ENCODE measurements at regions not wholly inside any gene's neighbourhood (a gene's known extent, or its start where the extent isn't known, plus 50 kb on each side); places are given as distances from the start of the nearest gene placed in this dataset.
A peak's percentile ranks its signal among the peaks of the same experiment; 100 is the strongest.
"Not testable (repeated sequence)": the region's sequence is repeated elsewhere in the genome, so short reads cannot be mapped to it uniquely, and the experiment has no call there.

DNA sequence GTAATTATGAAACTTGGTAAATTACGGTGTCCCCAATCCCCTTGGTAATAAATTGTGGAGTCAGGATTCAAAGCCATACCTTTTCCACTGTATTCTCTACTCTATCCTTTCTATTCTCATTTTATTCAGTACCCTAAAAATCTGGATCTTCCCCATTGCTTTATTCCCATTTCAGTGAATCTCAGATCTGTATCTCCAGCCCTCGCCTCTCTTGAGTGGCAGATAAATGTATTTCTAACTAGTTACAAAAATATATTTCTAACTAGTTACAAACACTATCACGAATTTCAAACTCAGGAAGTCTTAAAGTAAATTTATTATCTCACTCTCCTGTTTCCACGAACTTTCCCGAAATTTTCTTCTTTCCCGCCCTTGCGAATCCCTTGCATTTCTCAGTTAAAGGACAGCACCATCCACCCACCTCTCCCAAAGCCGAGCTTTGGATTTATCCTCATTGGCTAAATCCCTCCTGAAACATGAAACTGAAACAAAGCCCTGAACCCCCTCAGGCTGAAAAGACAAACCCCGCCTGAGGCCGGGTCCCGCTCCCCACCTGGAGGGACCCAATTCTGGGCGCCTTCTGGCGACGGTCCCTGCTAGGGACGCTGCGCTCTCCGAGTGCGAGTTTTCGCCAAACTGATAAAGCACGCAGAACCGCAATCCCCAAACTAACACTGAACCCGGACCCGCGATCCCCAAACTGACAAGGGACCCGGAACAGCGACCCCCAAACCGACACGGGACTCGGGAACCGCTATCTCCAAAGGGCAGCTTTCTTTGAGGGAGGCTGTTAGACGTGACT is 164.3 kb upstream of the PABPC3 start:
- DNase-seq: no peak

DNA sequence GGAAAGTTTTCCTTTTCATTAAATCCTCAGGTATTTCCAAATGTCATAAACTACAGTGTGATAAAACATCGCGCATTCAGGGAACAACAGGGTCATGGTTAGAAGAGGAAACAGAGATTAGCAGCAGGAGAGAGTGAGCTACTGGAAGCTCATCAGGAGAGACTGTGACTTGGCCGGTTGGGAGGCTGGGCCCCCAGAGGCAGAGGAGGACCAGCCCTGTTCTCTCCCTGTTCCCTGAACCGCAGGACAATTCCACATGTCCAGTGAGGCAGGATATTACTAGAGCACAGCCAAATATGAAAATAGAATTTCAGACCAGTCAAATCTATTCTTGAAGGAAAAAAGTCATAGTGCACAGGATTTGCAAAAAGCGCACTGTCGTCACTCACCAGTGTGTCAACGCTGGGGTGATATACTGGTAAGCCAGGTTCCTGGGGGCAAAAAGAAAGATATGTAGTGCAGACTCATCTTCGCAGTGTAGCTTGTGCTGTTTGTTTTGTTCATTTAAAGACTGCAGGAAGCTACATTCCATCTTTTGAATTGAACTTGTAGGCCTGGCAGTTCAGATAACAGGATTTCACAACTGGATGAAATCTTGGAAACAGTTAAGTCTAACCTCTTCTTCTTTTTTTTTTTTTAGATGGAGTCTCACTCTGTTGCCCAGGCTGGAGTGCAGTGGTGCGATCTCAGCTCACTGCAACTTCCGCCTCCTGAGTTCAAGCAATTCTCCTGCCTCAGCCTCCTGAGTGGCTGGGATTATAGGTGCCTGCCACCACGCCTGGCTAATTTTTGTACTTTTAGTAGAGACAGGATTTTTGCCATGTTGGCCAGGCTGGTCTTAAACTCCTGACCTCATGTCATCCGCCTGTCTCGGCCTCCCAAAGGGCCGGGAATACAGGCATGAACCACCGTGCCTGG is 162.6 kb upstream of the PABPC3 start:
- not testable (repeated sequence) for DNase-seq

DNA sequence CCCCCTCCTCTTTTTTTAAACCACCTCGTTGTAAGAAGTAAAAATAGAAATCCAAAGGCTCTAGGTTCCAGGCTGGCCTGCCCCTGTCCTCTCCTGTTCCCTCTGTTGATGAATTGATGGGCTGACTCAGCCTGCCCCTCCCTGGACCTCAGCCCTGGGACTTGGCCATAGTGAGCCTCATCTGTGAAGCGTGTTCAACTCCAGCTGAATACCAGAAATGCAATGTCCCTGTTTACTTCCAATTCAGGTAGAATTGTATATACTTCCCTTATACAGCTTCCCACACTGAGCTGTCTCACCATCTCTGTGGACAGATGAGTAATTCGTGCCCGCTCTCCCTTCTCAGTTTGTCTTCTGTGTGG is 161.9 kb upstream of the PABPC3 start:
- not testable (repeated sequence) for DNase-seq

DNA sequence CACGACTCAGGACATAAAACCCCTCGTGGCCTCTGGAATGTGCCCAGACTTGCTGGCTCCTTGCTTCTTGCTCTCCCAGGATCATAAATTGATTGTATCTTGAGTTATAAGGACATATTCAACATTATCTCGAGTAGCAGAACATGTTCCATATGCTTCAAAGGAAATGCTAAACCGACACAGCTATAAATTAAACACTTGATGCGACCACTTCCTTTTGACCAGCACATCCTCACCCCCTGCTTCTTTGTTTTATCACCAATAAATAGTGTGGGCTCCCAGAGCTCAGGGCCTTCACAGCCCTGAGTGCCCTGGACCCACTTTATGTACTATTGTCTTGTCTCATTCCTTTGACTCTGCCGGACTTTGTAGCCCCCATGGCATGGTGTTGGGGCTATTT is 157.0 kb upstream of the PABPC3 start:
- no peak for DNase-seq

DNA sequence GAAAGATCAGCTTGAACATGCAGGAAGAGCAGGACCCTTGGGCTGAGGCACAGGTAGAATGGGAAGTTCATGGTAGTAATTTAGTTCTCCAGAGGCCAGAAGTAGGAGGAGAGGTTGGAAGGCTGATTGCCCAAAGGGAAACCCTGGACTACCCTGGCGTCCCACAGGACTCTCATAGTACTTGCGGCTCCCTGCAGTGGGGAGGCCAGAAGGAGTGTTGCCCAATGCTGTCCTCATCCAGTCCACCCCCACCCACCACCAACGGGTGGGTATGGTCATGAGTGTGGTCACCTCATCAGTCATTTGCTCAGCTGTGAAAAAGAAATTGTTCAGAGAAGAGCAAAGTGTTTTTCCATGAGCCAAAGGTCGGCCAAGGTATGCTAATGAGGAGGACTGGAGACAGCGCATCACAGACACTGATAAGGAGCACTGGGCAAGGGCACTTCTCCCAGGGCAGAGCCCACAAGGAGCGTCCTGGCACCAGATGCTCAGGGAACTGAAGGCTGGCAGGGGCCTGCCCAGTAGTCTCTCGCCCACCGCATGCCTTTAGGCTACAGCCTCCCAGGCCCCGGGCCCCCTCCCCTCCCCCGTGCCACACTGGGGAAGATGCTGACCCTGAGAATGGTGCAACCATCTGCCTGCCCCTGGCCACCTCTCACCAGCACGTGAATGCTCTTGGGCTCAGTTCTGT is 154.8 kb upstream of the PABPC3 start:
- not testable (repeated sequence) for DNase-seq

DNA sequence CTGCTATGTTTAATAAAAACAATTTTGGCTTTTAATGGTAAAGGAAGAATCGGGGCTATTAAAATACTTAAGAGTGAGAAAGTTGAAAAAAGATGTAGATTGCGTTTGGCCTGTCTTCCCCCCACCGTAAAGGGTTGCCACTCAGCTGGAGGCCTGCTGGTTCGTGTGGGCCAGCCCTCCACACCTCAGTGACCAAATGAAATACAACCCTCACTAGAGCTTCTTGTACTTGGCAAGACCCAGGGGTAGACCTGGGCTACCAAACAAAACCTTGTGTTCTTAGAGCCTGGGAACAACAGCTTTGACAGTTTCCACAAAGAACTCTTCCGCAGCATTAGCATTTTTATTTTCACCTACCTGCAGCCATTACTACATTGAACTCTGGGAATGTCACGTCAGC is 152.8 kb upstream of the PABPC3 start:
- no peak for DNase-seq

DNA sequence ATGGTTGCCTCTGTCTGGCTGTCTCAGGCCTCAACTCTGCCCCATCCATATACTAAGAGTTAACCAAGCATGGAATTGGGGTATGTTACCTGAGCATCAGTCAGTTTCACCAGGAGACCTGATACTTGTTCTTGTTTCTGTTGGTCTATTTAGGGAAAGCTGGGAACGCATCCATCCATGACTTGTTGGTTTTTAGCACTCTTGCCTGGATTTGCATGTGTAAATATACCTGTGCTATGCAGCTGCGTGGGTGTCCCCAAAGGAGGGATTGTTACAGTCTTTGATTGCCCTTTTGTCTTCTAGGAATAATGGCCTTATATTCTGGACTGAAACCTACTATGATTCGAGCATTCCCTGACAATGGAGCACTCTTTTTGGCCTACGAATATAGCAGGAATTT is 151.9 kb upstream of the PABPC3 start:
- DNase-seq: not testable (repeated sequence)

DNA sequence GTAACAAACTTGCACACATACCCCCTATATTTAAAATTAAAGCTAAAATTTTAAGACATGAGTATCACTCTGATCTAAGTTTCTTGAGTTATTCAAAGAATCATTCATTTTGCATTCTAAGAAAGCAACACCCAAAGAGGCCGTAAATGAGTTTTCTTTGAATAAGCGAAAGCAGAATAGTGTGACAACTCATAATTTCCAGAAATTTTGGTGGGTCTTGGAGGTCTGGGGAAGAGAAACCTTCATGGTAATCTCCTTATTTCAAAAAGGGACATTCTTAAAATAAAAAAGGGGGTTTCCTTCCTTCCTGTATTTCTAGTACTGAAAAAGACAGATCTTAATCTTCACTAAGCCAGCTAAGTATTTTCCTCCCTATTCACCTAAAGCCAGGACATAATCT is 147.0 kb upstream of the PABPC3 start:
- DNase-seq: not testable (repeated sequence)

DNA sequence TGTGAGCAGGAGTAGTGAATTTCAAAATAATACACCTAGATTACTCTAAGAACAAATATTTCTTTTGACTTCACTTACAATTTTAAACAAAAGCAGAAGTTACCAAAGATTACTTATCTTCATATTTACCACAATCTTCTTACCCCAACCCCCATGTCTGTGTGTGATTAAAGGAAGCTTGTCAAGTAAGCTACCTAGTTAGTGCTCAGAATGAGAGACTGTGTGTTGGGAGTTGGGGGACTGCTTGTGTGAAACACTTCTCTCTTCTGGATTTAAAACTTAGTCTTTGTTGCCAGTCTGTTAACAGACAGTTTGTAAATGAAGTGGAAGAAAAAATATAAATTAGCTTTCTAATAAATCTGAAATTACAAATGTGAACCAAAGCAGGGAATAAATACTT is 145.3 kb upstream of the PABPC3 start:
- DNase-seq: not testable (repeated sequence)

DNA sequence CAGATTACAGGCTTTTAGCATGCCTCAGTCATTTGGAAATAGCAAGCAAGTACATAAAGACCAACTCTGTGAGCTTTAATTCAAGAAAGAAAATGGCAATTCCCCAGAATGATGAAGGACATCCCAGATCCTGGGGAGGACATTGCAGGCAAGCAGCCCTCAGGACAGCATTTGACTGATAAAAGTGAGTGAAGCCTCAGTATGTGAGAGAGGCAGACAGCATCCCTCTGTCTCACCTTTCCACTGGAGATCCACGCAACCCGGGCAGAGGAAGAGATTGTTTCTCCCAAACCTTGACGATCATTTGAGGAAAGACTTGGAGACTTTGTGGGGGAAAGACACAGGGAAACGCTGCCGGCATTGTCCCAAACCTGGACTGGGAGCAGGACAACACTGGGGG is 128.0 kb upstream of the PABPC3 start:
- DNase-seq: not testable (repeated sequence)

DNA sequence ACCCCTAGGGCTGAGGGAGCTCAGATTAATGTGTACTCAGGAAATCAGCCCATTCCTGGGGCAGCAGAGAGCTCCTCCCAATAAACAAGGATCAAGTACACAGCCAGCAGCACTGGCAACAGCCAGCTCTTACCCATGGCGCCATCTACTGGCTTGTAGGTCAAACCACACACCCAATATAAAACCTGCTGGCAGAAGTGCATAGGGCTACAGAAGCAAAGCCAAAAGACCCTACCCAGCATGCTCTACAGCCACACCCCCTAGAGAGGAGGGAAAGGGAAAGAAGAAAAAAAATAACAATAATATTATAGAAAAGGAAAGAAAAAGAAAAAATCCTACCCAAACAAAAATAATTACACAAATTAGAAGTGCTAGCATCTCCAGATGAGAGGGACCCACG is 127.5 kb upstream of the PABPC3 start:
- DNase-seq: not testable (repeated sequence)

DNA sequence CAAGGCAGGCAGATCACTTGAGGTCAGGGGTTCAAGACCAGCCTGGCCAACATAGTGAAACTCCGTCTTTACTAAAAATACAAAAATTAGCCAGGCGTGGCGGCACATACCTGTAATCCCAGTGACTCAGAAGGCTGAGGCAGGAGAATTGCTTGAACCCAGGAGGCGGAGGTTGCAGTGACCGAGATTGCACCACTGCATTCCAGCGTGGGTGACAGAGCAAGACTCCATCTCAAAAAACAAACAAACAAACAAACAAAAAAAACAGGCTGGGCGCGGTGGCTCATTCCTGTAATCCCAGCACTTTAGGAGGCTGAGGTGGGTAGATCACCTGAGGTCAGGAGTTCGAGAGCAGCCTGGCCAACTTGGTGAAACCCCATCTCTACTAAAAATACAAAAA is 122.8 kb upstream of the PABPC3 start:
- not testable (repeated sequence) for DNase-seq

DNA sequence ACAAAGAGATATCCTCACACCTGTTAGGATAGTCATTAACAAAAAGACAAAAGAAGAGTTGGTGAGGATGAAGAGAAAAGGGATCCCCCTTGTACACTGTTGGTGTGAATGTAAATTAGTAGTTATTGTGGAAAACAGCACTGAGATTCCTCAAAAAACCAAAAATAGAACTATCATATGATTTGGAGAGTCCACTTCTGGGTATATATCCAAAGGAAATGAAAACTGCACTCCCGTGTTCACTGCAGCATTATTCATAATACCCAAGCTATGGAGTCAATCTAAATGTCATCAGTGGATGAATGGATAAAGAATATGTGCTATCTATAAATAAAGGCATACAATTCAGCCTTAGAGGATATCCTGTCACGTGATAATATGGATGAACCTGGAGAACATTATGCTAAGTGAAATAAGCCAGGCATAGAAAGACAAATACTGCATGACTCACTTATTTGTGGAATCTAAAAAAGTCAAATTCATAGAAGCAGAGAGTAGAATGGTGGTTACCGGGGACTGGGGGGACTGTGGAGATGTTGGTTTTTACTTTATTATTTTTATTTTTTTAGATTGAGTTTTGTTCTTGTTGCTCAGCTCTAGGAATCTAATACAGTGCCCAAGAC is 114.6 kb upstream of the PABPC3 start:
- DNase-seq: not testable (repeated sequence)

DNA sequence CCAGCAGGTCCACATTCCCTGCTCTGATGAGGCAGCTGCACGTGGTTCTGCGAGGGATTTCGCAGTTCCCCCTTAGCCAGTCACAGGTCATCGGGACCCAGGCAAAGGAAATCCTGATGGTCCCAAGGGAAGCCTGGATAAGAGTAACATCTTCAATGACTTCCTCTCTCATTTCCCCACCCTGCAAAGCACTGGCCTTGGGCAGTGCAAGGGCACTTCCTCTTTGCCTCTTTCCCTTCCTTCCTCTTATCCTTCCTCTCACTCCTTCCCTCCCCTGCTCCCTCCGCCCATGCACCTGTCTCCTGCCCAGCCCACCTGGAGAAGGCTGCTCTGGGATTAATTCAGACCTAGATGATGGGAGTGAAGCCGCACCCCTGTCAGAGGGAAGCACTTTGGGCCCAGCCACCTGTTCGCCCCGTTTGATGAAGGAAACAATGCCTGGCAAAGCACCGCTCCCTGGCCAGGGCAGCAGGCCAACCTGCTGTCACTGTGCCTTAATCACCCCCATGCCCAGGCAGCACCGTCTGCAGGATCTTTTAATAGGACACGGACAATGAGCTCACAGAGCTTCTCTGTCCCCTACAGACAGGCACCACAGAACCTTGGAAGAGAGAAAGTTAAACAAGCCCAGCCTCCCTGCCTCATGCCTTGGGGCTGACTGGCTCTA is 113.5 kb upstream of the PABPC3 start:
- DNase-seq: no peak

DNA sequence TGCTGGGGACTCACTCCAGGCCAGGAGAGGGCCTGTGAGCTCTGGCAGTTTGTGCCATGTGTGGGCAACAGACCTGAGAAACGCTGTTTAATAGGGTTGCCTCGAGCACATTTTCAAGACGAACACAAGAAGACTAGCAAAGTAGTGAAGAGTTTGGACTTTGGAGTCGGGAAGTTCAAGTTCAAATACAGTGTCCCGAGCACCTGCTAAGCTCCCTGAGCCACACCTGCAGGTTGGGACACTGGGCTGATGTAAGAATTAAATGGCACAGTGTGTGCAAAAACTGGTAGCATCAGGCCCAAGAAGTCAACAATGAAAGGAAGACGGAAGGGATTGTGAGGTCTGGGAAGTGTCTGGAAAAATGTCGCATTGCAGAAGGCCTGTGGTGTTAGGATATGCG is 112.8 kb upstream of the PABPC3 start:
- DNase-seq: no peak

DNA sequence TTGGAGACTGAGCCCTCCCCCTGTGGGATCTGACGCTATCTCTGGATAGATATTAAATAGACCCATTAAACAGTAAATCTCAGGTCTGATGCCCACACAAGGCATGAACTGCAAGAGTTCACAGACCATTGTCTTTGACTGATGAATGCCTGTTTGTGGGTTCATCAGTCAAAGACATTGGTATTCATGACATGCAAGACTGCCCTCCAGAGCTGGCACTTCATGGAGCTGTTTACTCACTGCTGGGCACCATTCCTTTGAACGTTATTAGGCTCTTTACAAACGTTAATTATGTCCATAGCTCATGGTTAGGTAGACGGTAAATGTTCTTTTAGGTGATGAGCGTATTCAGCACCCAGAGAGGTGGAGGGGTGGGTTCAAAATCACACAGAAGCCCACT is 111.8 kb upstream of the PABPC3 start:
- no peak for DNase-seq

DNA sequence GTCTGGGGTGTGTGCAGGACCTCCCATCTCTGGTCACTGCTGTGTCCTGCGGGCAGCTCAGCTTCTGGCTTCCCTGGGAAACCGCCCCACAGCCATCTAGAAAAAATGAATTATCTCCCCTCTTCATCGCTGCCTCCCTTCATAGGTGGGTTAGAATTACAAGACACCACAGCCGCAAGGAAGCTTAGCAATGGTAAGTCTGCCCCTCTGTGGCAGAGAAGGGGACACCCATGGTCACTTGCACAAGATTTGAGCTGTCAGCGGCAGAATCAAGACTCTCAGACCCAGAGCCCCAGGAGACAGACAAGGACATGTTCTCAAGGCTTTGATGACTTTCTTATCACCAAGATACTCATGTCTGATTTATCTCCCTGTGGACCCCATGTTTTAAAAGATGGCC is 110.8 kb upstream of the PABPC3 start:
- DNase-seq: no peak

DNA sequence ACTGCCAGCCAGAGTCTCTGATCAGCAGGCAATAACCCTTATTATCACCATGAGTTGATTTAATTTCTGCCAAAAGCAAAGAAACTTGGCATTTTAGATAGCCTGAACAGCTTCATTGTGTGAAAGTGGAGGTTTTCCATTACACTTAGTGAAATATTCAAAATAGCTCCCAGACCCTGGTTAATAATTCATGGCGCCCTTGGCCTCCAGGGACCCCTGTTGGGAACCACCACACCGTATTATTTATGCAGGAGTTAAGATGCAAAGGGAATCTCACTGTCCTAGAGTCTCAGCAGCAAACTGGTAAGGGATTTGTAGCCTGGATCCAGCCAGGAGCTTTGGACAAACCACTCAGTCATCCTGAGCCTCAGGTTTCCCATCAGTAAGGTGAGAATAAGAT is 110.0 kb upstream of the PABPC3 start:
- DNase-seq: no peak

DNA sequence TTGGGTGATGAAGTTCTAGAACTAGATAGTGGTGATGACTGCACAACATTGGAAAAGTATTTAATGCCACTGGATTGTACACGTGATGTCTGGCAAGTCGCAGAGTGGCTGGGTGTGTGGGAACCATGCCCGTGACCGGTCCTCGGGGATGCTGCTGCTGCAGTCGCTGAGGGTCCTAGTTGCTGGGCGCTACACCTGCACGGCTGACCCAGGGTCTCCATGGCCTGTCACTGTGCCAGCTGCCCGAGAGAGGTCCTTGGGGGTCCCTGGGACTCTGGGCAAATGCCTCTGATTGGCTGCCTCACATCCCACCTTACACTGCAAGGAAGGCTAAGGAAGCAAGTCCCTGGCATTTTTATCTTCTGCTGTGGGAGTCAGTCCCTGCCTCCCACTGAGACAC is 109.1 kb upstream of the PABPC3 start:
- DNase-seq: no peak

DNA sequence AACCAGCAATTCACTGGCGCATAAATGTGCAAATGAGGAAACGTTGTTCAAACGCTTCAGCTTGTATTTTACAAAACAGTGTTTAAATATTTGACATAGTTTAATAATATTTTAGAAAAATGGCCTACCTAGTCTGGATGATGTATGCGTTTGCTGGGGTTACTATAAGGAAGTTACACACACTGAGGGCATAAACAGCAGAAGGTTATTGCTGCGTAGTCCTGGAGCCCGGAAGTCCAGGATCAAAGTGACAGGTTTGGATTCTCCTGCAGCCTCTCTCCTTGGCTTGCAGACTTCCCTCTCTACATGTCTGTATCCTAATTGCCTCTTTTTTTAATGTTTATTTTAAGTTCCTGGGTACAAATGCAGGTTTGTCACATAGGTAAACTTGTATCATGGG is 106.0 kb upstream of the PABPC3 start:
- DNase-seq: not testable (repeated sequence)

DNA sequence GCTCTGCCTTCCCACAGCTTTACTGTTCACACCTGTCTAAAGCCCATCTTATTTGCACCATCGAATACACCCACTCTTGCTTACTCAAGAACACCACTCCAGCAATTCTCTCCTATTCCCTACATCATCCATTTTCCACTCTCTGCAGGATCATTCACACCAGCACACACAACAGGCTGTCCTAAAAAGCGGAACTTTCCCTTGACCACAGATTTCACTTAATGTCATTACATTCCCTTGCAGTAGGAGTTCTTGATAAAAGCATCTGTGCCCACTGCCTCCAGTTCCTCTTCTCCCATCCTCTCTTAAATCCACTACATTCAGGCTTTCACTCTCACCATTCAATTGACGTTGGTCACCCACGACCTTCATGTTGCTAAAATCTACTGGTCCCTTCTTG is 103.0 kb upstream of the PABPC3 start:
- not testable (repeated sequence) for DNase-seq

DNA sequence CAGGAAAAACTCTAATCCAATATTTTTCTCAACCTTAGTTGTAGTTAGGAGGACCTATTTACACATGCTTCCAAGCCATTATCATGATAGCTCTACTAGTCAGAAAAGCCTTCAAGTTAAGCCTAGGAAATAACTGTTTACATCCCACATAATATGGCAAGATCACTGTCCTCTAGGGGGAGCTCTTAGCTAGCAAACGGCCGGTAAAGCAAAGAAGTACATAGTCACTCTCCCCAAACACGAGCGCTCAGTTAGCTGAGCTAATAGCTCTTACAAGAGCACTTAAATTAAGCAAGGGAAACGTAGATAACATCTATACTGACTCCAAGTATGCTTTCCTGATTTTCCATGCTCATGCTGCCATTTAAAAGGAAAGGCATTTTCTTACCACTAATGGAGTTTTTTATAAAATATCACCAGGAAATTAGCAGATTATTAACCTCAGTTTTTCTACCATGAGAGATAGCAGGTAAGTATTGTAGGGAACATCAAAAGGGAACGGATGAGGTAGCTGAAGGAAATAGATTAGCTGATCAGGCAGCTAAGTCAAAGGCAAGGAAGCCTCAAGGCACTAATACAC is 100.6 kb upstream of the PABPC3 start:
- peak; percentile 74 for DNase-seq

All from NCI-H69 (cell line).